HepG2 (cell line): ENCODE measurements at regions not wholly inside any gene's neighbourhood (a gene's known extent, or its start where the extent isn't known, plus 50 kb on each side); places are given as distances from the start of the nearest gene placed in this dataset.

Experiments used
- ATAC-seq: fragments of 200-7000 bp; cut with Tn5 transposase; 3 replicates; pipeline ENCODE4 v1.9.1; 2020; ENCODE audit warnings: mild to moderate bottlenecking, moderate library complexity
- BruUV-seq: library from RNA; stranded (reverse); fragments of 400-500 nt; replicated peaks from 2 replicates; lab custom pipeline; 2021; lab: Mats Ljungman, UMichigan
- CTCF ChIA-PET: fragments of 300-600 bp; formaldehyde crosslinking; extraction: SDS; loops from one replicate; lab custom pipeline; 2021; ENCODE audit warnings: low total read pairs, inconsistent platforms, low intra/inter-chr PET ratio; lab: Yijun Ruan, JAX
- POLR2A ChIA-PET: fragments of 350-600 bp; sonication (Branson Sonifier 250); formaldehyde crosslinking; loops from one replicate; lab custom pipeline; 2020; ENCODE audit warnings: antibody characterized with exemption, inconsistent platforms; lab: Yijun Ruan, JAX
- DNase-seq: peaks from one replicate; pipeline ENCODE4 v3.0.0-alpha.2; 2015; ENCODE audit warnings: low spot score
- FAIRE-seq: peaks from 3 replicates; lab custom pipeline; 2011; peaks lifted over from hg19 to GRCh38; lab: Jason Lieb, UNC
- H2AFZ ChIP-seq: one replicate; pipeline ENCODE4 v1.6.1; 2011; ENCODE audit warnings: low read length, inconsistent platforms
- H3K27ac ChIP-seq: fragments of 300-600 bp; 3 replicates; pipeline ENCODE4 v1.8.0; 2011; ENCODE audit warnings: mixed run types, mild to moderate bottlenecking, mixed read lengths, low read length, inconsistent platforms; ENCODE audit not compliant: insufficient read depth; ENCODE audit errors: extremely low read length
- H3K27me3 ChIP-seq, 2 experiments: fragments of 200-600 bp in 1 of 2; 2 replicates in 1 of 2; 3 replicates in 1 of 2; pipeline versions ENCODE4 v1.6.0 to v1.8.0; 2011; ENCODE audit warnings: low read length in 2 of 2, mild to moderate bottlenecking in 2 of 2, moderate library complexity in 2 of 2, inconsistent platforms in 1 of 2; ENCODE audit not compliant: insufficient read depth in 2 of 2, control insufficient read depth in 1 of 2
- H3K36me3 ChIP-seq, 2 experiments: fragments of 200-600 bp in 1 of 2; replicated peaks in 1 of 2; 2 replicates in 1 of 2; 3 replicates in 1 of 2; pipeline versions ENCODE4 v1.5.1 to v1.8.0; 2011; ENCODE audit warnings: low read length in 2 of 2, inconsistent platforms in 1 of 2; ENCODE audit not compliant: insufficient read depth in 2 of 2, control insufficient read depth in 1 of 2
- H3K4me1 ChIP-seq: 2 replicates; pipeline ENCODE4 v1.5.1; 2012; ENCODE audit warnings: low read length, inconsistent platforms; ENCODE audit not compliant: insufficient read depth
- H3K4me2 ChIP-seq: 2 replicates; pipeline ENCODE4 v1.6.0; 2011; ENCODE audit warnings: low read depth, low read length, inconsistent platforms
- H3K4me3 ChIP-seq, 3 experiments: fragments of 200-600 bp in 1 of 3; sonication (generic), shearing (Covaris generic) in 1 of 3; replicated peaks in 1 of 3; 2 replicates each; pipeline ENCODE4 v1.5.1; 2011 to 2016; ENCODE audit warnings: low read length in 3 of 3, inconsistent platforms in 2 of 3, low read depth in 2 of 3, mild to moderate bottlenecking in 2 of 3, control low read depth in 1 of 3, mixed read lengths in 1 of 3; ENCODE audit not compliant: insufficient read depth in 1 of 3
- H3K79me2 ChIP-seq: one replicate; pipeline ENCODE4 v1.6.1; 2011; ENCODE audit warnings: low read length, inconsistent platforms; ENCODE audit not compliant: insufficient read depth
- H3K9ac ChIP-seq: 2 replicates; pipeline ENCODE4 v1.6.0; 2011; ENCODE audit warnings: mild to moderate bottlenecking, low read depth, low read length, inconsistent platforms; ENCODE audit not compliant: insufficient read depth
- H3K9me3 ChIP-seq: 2 replicates; pipeline ENCODE4 v1.5.1; 2012; ENCODE audit warnings: mild to moderate bottlenecking, low read length
- H4K20me1 ChIP-seq: 2 replicates; pipeline ENCODE4 v1.6.0; 2011; ENCODE audit warnings: inconsistent platforms, mild to moderate bottlenecking, low read length, moderate library complexity; ENCODE audit not compliant: insufficient read depth
- ARNT ChIP-seq: fragments of 450-650 bp; IDR thresholded peaks from 2 replicates; pipeline ENCODE4 v1.6.1; 2017
- CREM ChIP-seq, 2 experiments: sonication (generic) in 1 of 2; formaldehyde crosslinking in 1 of 2; IDR thresholded peaks; 2 replicates each; pipeline versions ENCODE4 v1.4.0 to v1.6.1; 2016 to 2020; ENCODE audit warnings: antibody characterized with exemption in 1 of 2, mild to moderate bottlenecking in 1 of 2, missing genetic modification reagents in 1 of 2
- HES4 ChIP-seq: sonication (generic); formaldehyde crosslinking; IDR thresholded peaks from 2 replicates; pipeline ENCODE4 v1.9.0; 2021; ENCODE audit warnings: mild to moderate bottlenecking, missing genetic modification reagents, borderline replicate concordance
- KDM6A ChIP-seq: IDR thresholded peaks from 2 replicates; pipeline ENCODE4 v1.6.1; 2016; ENCODE audit warnings: low read depth
- KMT2A ChIP-seq: sonication (generic); formaldehyde crosslinking; IDR thresholded peaks from 2 replicates; pipeline ENCODE4 v1.4.0; 2020; ENCODE audit warnings: missing genetic modification reagents
- POLR2G ChIP-seq: fragments of 200-400 bp; formaldehyde crosslinking; IDR thresholded peaks from 2 replicates; pipeline ENCODE4 v1.6.1; 2018; ENCODE audit warnings: mild to moderate bottlenecking, low read depth, low read length, moderate library complexity
- SIX4 ChIP-seq: sonication (generic); formaldehyde crosslinking; IDR thresholded peaks from 2 replicates; pipeline ENCODE4 v1.4.0; 2020; ENCODE audit warnings: missing genetic modification reagents
- STAT6 ChIP-seq: sonication (generic); formaldehyde crosslinking; IDR thresholded peaks from 2 replicates; pipeline ENCODE4 v1.4.0; 2020; ENCODE audit warnings: missing genetic modification reagents, mild to moderate bottlenecking, borderline replicate concordance
- TEAD2 ChIP-seq: sonication (generic); formaldehyde crosslinking; IDR thresholded peaks from 2 replicates; pipeline ENCODE4 v1.9.0; 2021; ENCODE audit warnings: missing genetic modification reagents
- ZNF296 ChIP-seq: sonication (generic); formaldehyde crosslinking; conservative IDR thresholded peaks from 2 replicates; pipeline ENCODE4 v1.5.0; 2020; ENCODE audit warnings: mild to moderate bottlenecking, missing genetic modification reagents
- ZNF367 ChIP-seq: sonication (generic); formaldehyde crosslinking; IDR thresholded peaks from 2 replicates; pipeline ENCODE4 v1.4.0; 2020; ENCODE audit warnings: missing genetic modification reagents, borderline replicate concordance
- ZNF589 ChIP-seq: sonication (generic); formaldehyde crosslinking; conservative IDR thresholded peaks from 2 replicates; pipeline ENCODE4 v1.8.0; 2022; ENCODE audit warnings: mild to moderate bottlenecking, moderate library complexity, missing genetic modification reagents
- ZNF646 ChIP-seq: sonication (generic); formaldehyde crosslinking; IDR thresholded peaks from 2 replicates; pipeline ENCODE4 v1.9.0; 2021; ENCODE audit warnings: mild to moderate bottlenecking, missing genetic modification reagents
- ZNF720 ChIP-seq: sonication (generic); formaldehyde crosslinking; IDR thresholded peaks from 2 replicates; pipeline ENCODE4 v1.4.0; 2020; ENCODE audit warnings: missing genetic modification reagents
- ZNF747 ChIP-seq: sonication (generic); formaldehyde crosslinking; IDR thresholded peaks from 2 replicates; pipeline ENCODE4 v1.8.1; 2023; ENCODE audit warnings: missing genetic modification reagents, mild to moderate bottlenecking, borderline replicate concordance
- ZNF781 ChIP-seq: sonication (generic); formaldehyde crosslinking; IDR thresholded peaks from 2 replicates; pipeline ENCODE4 v1.5.1; 2020; ENCODE audit warnings: borderline replicate concordance, mild to moderate bottlenecking, missing genetic modification reagents; ENCODE audit errors: not compliant biosample characterization
- WGBS: methylation state at CpG from one replicate; pipeline ENCODE4 v1.1.6; 2017; ENCODE audit warnings: low lambda C conversion rate; 5-methylcytosine and 5-hydroxymethylcytosine counted together
- in situ Hi-C: cut with HindIII; loops from 2 replicates; pipeline ENCODE4 v1.10.0; 2017; ENCODE audit warnings: low pct_unique_long_range_greater_than_20kb; ENCODE audit not compliant: extremely low pct_ligation_motif_present
- intact Hi-C: fragments of 100-400 bp; cut with micrococcal nuclease; formaldehyde crosslinking; loops from one replicate; pipeline ENCODE4 v1.10.0; 2022; ENCODE audit not compliant: unreplicated experiment

- Histone ChIP-seq H3K9me3 (peaks cover 30% of the 10 kb centered on the region), H3K4me2 (no peak overlapping the region), H3K27me3 (no peaks in the 10 kb centered on the region), H2AFZ (no peak overlapping the region), H4K20me1 (no peaks in the 10 kb centered on the region), H3K4me3 (no peak overlapping the region), H3K36me3 (no peaks in the 10 kb centered on the region), H3K4me1 (no peaks in the 10 kb centered on the region), H3K9ac (no peak overlapping the region), H3K27ac (no peak overlapping the region), H3K79me2 (no peaks in the 10 kb centered on the region)
- no TSS peak for BruUV-seq
- FAIRE-seq = no peak
- intact Hi-C loops = no loop called here
- 6% methylated on average over 1 of the region's 1 CpG for WGBS
- in situ Hi-C loops = no loop called here
- no peak for DNase-seq
- no peak for ATAC-seq
- ChIA-PET CTCF (no interaction called here), POLR2A (no interaction called here)
- TF ChIP-seq KDM6A (CRISPR knock-in tag) = no peak
- TF ChIP-seq ZNF781 (CRISPR knock-in tag) = no peak
- TF ChIP-seq ZNF367 (CRISPR knock-in tag) = no peak
- TF ChIP-seq ARNT = no peak
- no peak for TF ChIP-seq ZNF589 (CRISPR knock-in tag)
- no peak for TF ChIP-seq KMT2A (CRISPR knock-in tag)
- TF ChIP-seq ZNF747 (CRISPR knock-in tag) = no peak
- no peak for TF ChIP-seq CREM (IDR thresholded peaks at IDR 0.05)
- no peak for TF ChIP-seq CREM (CRISPR knock-in tag; IDR thresholded peaks at IDR 0.05)
- TF ChIP-seq ZNF296 = no peak
- no peak for TF ChIP-seq POLR2G
- no peak for TF ChIP-seq ZNF720 (CRISPR knock-in tag)
- no peak for TF ChIP-seq STAT6 (CRISPR knock-in tag)
- no peak for TF ChIP-seq SIX4 (CRISPR knock-in tag)
- no peak for TF ChIP-seq TEAD2 (CRISPR knock-in tag)
- no peak for TF ChIP-seq ZNF646 (CRISPR knock-in tag)
- TF ChIP-seq HES4 (CRISPR knock-in tag) = no peak
Observed at GRCh38 chr4:31844350-31844749, 1124.2 kb downstream of the PCDH7 start.
